HG02981 (cell line): ENCODE measurements at regions not wholly inside any gene's neighbourhood (a gene's known extent, or its start where the extent isn't known, plus 50 kb on each side); places are given as distances from the start of the nearest gene placed in this dataset.
A peak's percentile ranks its signal among the peaks of the same experiment; 100 is the strongest.
"Not testable (repeated sequence)": the region's sequence is repeated elsewhere in the genome, so short reads cannot be mapped to it uniquely, and the experiment has no call there.

ENCODE experiments used
- ATAC-seq: cut with Tn5 transposase; IDR thresholded peaks from one replicate; pipeline ENCODE4 v1.9.1; 2021; ENCODE audit warnings: mild to moderate bottlenecking, moderate library complexity; ENCODE audit not compliant: unreplicated experiment

DNA sequence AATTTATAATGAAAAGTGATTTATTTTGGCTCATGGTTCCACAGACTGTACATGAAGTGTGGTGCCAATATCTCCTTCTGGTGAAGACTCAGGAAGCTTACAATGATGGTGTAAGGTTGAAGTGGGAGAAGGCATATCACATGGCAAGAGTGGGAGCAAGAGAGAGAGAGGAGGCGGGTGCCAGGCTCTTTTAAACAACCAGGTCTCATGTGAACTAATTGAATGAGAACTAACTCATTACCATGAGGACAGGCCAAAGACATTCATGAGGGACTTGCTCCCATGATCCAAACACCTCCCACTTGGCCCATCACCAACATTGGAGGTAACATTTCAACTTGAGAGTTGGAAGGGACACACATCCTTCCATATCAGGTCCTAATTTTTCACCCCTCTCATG is 155.2 kb downstream of the SLC38A4 start:
- ATAC-seq, result no peak

DNA sequence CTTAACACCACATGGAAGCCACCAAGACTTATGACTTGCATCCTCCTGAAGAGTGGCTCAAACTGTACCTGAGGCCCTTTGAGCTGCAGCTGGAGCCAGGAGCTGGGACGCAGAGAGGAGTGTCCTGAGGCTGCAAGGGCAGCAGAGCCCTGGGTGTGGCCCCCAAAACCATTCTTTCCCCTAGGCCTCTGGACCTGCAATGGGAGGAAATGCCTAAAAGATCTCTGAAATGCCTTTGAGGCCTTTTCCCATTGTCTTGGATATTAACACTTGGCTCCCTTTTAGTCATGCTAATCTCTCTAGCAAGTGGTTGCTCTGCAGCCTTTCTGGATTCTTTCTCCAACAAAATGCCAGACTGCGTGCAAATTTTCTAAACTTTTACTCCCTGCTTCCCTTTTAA is 156.1 kb downstream of the SLC38A4 start:
- no peak for ATAC-seq

DNA sequence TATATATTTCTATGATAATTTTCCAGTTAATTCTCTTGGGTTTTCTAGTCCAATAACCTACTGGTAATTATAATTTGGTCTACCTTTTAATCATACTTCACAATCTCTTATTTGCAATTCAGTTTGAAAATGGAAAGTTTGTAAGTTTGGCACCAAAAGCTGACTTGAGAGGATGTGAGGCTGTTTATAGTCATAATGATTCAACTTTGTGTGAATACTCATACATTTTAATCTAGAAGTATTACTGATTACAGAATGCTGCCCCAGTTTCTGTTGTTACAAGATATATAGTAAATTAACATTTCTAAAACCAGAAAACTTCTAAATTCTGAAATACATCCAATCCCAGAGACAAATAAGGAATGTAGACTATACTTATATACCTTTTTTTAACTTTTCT is 158.2 kb downstream of the SLC38A4 start:
- ATAC-seq, result no peak

DNA sequence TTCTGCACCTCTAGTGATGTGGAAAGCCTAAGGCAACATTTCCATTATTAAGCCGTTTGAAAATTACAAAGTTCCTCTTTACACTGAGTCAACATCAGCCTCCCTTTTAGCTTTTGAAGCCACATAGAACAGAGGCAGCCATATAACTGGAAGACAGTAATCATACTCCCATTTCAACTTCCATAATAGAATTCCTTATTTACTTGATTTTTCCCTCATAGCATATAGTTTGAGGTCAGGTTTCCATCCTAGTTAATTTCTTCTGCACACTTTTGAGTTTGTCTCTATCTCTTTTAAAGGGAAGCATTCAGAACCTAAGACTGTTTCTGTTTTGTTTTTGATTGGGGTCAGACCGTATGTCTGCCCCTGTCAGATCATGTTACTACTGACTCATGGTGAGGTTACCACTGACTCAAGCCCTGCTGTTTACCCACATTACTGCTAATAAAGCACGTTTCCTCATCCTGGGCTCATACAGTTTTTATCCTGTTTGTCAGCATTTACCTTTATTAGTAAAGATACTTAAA is 161.0 kb downstream of the SLC38A4 start:
- peak; percentile 74 for ATAC-seq

DNA sequence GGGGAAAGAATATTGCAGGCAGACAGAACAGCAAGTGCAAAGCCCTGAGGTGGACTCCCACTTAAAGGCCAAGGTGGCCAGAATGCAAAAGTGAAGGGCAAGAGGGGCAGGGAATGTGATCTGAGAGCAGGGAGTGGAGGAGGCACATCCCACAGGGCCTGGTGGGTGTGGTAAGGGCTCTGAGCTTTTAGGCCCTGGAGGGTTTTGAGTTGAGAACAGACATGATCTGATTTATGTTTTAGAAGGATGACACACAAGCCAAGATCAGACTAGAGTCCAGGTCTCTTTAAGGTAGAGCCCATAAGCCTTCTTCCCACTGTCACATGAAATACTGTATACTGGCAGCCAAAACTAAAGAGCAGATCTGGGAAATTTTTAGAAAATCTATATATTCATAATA is 162.5 kb downstream of the SLC38A4 start:
- ATAC-seq, result no peak

DNA sequence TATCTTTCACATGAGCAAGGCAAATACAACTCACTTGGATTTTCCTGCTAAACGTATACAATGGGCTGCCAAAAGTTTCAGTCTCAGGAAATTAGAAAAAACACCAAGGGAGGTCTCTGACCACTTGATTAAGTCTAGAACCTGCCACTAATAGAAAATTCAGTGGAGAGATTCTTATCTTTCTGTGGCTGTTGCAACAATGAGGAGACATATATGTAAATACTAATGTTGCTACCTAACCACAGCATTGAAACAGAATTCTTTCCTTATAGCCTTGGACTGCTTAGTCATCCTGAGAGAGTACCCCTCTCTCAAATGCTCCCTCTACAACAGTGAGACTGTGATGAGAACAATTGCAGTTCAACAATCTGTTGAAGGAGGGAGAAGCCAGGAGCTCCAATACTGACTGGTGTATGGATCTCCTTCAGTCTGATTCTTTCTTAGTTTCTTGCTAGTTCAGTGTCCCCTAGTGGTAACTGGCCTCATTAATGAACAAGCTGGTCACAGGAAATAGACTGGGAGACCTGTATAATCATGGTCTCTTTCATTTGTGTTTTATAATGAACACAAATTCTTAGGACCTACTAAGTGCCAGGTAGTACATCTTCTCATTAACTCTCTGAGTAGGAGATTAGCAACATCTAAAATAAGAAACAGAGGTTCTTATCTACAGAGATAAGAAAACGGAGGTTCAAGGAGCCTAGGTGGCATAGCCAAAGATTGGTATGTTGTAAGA is 164.5 kb downstream of the SLC38A4 start:
- peak; percentile 78 for ATAC-seq

DNA sequence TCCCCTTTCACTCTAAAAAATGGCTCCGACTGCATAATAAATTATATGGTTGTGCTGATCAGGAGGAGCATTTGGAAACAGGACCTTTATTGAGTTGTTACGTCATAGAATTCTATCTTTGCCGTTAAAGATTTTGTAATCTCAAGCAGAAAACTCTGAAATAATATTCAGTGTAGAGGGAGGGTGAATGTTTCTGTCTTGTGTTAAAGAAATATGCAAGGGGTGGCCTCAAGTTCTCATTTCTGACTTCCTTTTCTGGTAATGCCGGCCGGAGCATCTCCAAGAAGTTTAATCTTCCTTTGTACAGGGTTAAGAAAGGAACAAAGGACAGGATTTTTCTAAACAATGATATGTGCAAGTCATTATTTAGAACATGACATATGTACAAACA is 165.1 kb downstream of the SLC38A4 start:
- no peak for ATAC-seq

DNA sequence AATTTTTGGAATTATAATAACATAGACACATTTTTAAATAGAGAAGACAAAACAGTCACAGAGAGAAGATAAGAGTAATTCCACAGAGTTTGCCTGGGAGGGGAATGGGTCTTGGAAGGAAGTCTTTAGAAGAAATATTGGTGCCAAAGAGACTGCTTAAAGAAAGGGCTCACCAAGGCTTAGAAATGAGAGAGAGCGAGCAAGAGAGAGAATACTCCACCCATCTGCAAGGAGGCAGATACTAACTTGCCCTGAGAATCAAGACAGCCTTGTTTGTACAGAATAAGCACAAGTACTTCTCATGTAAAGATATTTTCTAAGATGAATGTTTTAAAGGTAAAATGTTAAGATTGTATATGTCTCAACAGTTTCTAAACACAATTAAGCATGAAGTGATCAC is 165.5 kb downstream of the SLC38A4 start:
- ATAC-seq, result no peak

DNA sequence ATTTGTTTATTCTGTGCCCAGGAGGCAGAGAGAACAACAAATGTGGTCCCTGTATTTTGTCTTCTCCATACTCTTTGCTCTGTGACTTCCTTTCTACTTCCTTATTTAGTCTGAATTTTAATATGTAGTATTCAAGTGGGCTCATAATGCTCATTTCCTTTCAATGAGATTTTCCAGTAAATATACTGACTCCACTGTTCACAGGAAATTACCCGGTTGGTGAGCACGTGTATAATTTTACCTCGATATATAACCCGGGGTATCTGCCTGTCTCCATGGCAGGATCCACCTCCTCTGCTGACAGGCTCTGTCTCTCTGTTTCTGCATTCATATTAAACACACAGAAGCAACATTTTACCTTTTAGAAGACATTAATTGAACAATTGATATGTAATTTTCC is 166.0 kb downstream of the SLC38A4 start:
- ATAC-seq, result no peak

DNA sequence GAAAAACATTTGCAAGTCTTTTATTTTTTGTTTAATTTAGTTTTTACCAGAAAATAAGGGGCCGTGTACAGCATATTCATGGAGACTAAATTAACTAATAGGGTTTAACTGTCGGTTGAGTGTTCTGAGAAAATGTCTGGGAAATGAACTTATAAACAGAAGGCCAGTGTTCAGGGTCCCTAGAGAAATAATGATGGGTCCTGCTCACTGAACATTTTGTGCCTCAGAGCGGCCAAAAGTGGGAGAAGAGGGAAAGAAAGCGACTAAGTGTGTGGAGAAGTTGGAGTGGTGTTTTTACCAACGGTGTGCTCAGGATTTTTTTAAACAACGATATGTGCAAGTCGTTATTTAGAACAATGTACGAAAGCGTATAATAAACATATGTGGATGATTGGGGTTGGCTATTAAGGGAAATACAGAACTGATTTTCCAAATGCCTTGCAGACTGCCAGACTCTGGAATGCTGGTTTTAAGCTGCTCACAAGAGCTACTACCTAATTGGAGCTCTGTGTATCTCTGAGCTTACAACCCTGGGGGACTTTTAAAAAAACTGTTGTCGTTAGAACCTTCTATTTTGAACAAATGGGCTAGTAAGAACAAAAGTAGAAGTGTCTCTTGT is 166.7 kb downstream of the SLC38A4 start:
- ATAC-seq, result no peak

DNA sequence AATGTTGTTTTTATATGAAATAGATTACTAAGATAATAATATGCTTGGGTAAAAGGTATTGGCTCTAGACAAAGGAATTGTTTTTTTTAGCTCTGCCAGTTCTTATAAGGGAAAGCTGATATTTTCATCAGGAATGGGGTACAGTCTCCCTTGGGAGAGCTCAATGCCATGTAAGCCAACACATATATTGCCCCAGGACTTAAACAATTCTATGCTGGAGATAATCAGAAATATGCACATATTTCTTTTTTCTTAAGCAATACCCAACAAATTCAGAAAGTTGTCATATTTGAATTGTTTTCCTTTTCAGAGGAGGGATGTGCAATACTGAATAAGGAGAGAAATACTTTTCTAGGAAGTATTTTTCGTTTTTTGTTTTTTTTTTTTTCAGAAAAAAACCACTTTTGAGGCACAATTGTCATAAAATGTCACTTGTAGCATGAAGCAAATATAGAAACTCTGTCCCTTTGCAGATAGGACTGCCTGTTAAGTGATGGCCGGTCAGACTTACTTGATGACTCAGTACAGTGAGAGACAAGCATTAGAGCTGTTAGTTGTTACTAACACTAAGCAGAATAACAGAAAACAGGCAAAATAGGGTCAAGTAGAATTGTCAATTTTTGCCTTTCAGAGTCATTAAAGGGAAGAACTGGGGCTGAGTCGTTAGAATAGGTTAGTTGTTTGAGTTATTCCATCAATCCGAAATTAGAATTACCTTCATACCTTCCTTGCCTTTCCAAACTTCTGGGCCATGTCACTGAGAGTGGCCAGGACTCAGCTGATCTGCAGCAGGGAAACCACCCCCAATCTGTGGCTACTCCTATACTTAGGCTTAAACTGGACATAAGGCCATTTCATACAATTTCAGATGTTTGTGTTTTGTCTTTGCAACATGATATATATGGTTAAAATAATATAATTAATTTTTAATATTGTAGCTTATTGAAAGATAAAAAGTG is 168.1 kb downstream of the SLC38A4 start:
- no peak for ATAC-seq

DNA sequence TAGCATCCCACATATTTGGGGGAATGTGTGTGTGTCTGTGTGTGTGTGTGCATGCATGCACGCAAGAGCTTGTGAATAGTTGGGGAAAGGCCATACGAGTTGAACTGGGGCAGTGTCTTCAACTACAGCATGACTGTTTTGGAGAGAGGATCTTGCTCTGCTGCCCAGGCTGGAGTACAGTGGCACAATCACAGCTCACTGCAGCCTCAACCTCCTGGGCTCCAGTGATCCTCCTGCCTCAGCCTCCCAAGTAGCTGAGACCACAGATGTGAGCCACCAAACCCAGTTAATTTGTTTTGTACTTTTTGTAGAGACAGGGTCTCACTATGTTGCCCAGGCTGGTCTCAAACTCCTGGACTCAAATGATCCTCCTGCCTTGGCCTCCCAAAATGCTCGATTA is 169.8 kb downstream of the SLC38A4 start:
- not testable (repeated sequence) for ATAC-seq

DNA sequence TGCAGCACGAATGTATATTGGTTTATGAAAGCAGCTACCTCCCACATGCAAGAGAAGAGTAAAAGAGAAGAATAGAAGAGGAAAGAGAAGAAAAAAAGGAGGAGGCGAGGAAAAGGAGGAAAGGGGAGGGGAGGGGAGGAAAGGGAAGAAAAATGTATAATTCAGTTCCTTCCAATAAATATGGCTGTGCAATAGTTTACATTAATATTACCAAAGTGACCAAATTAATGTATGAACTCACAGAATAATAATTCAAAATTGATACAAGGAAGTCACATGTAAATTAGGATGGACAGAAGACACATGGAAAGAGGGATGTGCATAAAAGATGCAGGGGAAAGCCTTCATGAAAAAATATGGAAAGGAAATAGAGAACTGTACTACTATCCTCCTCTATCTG is 172.5 kb downstream of the SLC38A4 start:
- ATAC-seq, result no peak

DNA sequence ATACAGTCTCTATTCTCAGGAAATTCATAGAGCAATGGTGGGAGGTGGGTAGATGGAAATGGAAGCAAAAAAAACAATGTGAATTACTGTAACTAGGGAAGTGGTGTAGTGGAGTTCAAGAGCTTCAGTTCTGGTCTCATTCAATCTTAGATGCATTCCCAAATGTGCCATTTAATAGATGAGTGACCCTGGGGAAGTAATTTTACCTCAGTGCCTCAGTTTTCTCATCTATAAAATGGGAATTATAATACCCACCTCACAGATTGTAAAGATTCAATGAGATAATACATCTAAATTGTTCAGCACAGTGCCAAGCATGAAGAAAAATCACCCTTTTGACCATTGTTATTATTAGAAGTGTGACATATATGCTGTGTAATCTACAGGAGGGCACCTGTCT is 173.1 kb downstream of the SLC38A4 start:
- no peak for ATAC-seq

DNA sequence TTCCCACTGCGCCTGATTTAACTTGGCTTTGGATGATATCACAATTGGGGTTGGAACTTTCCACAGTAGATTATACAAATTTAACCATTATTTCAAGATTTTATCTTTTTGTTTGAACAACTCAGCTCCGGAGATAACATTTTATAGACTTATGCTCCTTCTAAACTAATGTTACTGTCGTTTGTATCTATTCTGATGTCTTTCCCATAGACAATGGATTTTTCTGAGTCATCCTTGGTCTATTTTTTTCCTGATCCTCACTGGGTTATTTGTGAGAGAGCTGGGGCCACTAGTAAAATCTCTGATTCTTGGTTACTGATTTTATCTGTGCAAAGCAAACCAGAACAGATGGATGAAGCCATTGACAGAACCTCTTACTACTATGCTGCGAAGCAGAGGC is 175.1 kb downstream of the SLC38A4 start:
- ATAC-seq, result no peak

DNA sequence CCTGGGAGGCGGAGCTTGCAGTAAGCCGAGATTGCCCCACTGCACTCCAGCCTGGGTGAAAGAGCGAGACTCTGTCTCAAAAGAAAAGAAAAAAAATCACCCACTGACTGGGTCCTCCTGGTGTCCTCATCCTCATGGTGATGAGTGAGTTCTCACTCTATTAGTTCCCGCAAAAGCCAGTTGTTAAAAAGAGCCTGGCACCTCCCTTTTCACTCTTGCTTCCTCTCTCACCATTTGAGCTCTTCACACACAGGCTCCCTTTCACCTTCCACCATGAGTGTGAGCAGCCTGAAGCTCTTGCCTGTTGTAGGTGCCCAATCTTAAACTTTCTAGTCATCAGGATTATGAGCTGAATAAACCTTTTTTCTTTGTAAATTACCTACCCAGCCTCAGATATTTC is 176.4 kb downstream of the SLC38A4 start:
- no peak for ATAC-seq

DNA sequence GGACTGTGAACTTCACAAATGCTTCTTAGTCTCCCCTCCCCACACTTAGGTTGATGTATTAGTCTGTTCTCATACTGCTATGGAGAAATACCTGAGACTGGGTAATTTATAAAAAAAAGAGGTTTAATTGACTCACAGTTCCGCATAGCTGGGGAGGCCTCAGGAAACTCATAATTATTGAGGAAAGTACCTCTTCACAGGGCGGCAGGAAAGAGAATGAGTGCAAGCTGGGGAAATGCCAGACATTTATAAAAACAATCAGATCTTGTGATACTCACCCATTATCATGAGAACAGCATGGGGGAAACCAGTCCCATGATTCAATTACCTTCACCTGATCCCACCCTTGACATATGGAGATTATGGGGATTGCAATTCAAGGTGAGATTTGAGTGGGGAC is 178.8 kb downstream of the SLC38A4 start:
- no peak for ATAC-seq

DNA sequence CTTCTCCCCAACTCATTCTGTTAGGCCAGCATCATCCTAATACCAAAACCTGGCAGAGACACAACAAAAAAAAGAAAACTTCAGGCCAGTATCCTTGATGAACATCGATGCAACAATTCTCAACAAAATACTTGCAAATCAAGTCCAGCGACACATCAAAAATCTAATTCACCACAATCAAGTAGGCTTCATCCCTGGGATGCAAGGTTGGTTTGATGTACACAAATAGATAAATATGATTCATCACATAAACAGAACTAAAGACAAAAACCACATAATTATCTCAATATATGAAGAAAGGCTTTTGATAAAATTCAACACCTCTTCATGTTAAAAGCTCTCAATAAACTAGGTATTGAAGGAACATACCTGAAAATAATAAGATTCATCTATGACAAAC is 184.1 kb downstream of the SLC38A4 start:
- not testable (repeated sequence) for ATAC-seq

DNA sequence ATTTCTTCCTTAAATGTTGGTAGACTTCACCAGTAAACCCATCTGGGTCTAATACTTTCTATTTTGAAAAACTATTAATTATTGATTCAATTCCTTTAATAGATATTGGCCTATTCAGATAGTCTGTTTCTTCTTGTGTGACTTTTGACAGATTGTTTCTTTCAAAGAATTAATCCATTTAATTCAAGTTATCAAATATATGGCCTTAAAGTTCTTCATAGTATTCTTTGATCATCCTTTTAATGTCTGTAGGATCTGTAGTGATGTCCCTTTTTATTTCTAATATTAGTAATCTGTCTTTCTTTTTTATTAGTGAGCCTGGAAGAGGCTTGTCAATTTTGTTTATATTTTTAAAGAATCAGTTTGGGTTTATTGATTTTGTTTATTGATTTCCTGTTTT is 190.0 kb downstream of the SLC38A4 start:
- no peak for ATAC-seq

DNA sequence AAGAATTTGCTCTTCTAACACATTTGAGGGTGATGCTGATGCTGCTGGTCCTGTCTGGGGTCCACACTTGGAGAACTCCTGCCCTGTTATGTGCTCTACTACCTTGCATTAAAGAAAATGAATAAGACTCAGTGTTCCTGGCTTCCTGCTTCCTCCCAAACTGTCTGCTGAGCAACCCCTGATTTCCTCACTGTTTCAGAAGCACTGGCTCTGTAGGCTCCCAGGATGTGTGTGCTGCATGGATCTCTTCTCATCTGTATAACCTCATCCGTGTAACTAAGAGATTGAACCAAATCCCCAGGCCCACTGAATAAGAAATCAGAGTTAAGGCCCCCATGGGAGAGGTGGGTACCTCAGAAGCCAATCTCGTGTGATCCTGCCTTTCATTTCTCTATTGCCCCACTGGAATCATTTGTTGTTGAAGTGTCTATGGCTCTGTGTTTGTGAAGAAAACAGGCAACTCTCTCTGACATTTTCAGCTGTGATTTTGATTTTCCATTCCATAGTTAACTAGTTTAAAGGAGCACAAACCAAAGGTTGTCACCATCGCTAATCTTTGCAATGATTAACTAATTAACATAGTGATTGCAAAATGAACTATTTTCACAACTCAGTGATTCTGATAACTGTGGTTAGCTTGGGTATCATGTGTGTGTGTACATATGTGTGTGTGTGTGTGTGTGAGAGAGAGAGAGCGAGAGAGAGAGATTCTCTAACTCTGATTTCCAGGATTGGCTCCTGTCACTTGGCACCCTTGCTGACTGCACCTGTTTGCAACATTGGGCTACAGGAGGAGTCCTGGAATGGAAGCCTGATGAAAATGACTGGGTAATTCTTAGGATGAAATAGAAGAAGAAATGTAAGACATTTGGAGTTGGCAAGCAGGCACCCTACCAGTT is 196.2 kb downstream of the SLC38A4 start:
- no peak for ATAC-seq
